GM12873 (cell line): ENCODE measurements at regions not wholly inside any gene's neighbourhood (a gene's known extent, or its start where the extent isn't known, plus 50 kb on each side); places are given as distances from the start of the nearest gene placed in this dataset.

Source experiments
- CTCF ChIP-seq: IDR thresholded peaks from 2 replicates; pipeline ENCODE4 v1.5.1; 2012; ENCODE audit warnings: low read depth, mild to moderate bottlenecking, moderate library complexity, low read length, control low read depth; ENCODE audit not compliant: insufficient read depth; ENCODE audit errors: missing control alignments

GRCh38 chr3:95655363-95655986, 1158.9 kb upstream of the EPHA6 start:
- TF ChIP-seq CTCF = no peak

GRCh38 chr3:95670765-95671164, 1143.6 kb upstream of the EPHA6 start:
- TF ChIP-seq CTCF = no peak

- TF ChIP-seq CTCF = no peak
These were observed 1141.2 kb upstream of the EPHA6 start for GRCh38 chr3:95673215-95673614.

DNA sequence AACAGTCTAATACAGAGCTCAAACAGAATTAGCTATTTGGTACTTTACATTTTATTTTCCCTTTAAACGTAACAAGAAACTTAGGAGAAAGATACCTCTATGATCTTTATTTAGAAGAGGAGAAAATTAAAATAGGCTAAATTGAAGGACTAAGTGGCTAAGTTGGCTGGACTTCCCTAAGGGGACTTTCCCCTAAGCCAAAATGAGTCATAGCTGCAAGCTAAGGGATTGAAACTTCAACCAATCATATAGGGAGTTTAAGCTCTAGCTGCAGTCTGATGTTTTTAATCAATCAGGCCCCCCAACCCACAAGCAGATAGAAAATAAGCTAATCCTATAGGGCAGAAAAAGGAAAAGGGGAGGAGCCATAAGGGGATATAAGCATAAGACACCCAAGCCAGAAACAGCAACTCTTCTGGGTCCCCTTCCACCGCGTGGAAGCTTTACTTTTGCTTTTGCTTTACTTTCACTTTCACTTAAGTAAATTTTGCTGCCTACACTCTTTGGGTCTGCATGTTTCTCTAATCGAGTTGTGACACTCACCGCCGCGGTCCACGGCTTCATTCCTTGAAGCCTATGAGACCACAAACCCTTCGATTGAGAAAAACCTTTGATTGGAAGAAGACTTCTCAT, 1108.5 kb upstream of the EPHA6 start:
- no peak for TF ChIP-seq CTCF

DNA sequence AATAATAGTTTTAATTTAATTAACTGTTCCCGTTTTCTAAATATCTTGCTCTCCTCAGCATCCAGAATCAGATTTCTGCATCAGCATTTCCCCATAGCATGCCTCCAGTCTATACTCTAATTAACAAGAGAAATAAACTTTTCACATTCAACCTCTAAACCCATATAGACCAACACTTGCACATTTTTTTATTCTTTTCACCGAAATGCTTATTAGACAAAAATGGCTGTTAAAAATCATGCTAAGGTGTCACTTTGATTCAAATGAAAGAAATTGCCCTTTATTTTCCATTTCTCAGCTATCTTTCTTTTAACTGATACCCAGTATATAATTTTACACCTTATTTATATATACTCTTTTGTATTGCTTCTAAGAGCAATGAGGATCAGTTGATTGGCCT, 1107.1 kb upstream of the EPHA6 start:
- no peak for TF ChIP-seq CTCF

DNA sequence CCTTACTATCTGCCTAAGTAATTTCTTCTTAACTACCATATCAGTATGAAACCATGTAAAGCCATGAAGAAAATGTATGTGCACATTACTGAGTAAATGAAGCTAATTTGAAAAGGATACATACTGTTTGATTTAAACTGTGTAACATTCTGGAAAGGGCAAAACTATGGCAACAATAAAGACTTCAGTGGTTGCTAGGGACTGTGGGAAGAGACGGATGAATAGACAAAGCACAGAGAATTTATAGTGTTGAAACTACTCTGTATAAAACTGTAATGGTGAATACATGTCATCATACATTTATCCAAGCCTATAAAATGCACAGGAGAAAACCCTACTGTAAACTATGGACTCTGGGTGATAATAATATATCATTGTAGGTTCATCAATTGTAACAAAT, 1103.7 kb upstream of the EPHA6 start:
- TF ChIP-seq CTCF = no peak

DNA sequence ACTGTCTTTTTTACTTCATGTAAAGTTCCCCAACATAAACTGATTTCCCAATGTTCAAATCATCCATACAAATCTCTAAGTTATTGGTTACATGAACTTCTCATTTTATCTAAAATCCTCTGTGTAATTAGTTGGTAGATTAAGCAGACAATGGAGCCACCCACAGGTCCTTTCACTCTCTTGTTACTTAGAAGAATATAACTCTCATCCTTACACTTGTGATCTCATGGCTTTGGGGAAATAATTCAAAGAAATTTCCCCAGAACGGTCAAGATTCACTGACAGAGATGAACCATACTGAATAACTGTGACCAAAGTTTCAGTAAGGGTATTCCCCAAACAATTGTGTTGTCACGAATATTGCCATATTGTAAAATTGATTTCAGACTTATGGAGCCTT, 1102.6 kb upstream of the EPHA6 start:
- no peak for TF ChIP-seq CTCF
